HG03378 (cell line): ENCODE measurements at regions not wholly inside any gene's neighbourhood (a gene's known extent, or its start where the extent isn't known, plus 50 kb on each side); places are given as distances from the start of the nearest gene placed in this dataset.
"Not testable (repeated sequence)": the region's sequence is repeated elsewhere in the genome, so short reads cannot be mapped to it uniquely, and the experiment has no call there.

Experiments
- ATAC-seq: cut with Tn5 transposase; IDR thresholded peaks from one replicate; pipeline ENCODE4 v1.9.1; 2021; ENCODE audit warnings: mild to moderate bottlenecking, moderate library complexity; ENCODE audit not compliant: unreplicated experiment

- no peak for ATAC-seq
These were observed 213.4 kb upstream of the RASGEF1B start for GRCh38 chr4:81685104-81685503.

DNA sequence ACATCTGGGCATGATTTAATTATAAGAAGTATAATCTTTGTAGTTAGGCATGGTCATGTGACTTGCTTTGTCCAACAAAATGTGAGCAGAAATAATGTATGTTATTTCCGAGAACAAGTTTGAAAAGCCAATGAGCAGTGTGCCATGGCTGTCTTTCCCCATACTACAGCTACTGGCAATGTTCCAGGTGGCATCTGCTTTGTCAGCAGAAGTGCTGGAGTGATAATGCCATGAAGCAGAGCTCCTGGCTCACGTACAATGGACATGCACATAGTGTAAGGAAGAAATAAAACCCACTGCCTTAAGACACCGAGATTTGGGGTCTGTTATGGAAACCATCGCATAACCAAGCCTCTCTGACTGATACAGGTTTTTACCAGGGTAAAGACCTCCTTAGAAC lies 212.6 kb upstream of the RASGEF1B start:
- ATAC-seq, result no peak

GRCh38 chr4:81682492-81682891 lies 210.8 kb upstream of the RASGEF1B start:
- no peak for ATAC-seq

- no peak for ATAC-seq
These were observed 207.6 kb upstream of the RASGEF1B start for GRCh38 chr4:81679315-81679714.

- ATAC-seq, result no peak
These were observed 207.1 kb upstream of the RASGEF1B start for GRCh38 chr4:81678801-81679200.

GRCh38 chr4:81676537-81676936 lies 204.8 kb upstream of the RASGEF1B start:
- no peak for ATAC-seq

DNA sequence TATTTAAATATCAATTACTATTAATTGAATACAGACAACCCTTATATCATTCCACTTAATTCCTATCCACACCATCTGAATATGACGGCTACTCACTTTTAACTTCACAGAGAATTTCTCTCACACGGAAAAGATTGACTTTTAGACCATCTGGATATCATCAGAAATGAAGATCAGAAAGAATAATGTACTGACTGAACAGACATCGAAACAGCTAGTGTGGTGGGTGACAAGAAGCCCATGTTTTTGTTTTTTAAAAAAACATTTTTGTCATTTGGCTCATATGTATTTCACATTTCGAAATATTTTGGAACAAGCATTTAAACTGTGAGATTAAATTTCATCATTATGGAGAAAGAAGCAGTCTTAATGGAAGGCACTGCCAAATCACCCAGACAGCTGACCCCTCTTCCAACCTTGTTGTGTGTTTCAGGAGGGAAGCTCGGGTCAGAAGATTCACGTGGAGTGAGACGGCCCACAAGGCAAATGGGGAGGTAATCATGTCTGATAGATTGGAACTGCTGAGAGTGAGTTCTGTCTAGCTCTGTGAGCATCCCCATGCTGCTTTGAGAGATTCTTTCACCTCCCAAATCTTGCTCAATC lies 204.2 kb upstream of the RASGEF1B start:
- ATAC-seq, result no peak

- no peak for ATAC-seq
These were observed 202.3 kb upstream of the RASGEF1B start for GRCh38 chr4:81673961-81674360.

- ATAC-seq, result not testable (repeated sequence)
These were observed 196.6 kb upstream of the RASGEF1B start for GRCh38 chr4:81668328-81668727.

GRCh38 chr4:81667539-81667938 lies 195.8 kb upstream of the RASGEF1B start:
- ATAC-seq, result no peak

- no peak for ATAC-seq
These were observed 194.8 kb upstream of the RASGEF1B start for GRCh38 chr4:81666491-81666890.

DNA sequence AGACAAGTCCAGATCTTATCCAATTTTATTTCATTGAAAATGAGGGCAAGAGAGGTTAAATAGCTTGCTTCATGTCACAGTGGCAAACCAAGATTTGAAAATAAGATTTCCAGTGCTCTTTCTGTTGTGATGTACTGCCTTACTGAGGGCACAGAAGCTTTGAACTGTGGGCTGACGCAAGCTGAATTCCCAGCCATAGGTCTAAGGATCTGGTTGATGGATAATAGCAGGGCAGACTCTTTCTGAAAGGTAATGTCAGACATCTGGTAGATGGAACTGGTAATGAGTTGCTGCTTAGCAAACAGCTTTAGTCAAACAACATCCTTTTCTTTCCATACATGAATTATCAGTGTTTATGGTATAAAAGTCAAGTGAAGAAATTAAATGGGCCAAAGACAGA lies 193.9 kb upstream of the RASGEF1B start:
- no peak for ATAC-seq

DNA sequence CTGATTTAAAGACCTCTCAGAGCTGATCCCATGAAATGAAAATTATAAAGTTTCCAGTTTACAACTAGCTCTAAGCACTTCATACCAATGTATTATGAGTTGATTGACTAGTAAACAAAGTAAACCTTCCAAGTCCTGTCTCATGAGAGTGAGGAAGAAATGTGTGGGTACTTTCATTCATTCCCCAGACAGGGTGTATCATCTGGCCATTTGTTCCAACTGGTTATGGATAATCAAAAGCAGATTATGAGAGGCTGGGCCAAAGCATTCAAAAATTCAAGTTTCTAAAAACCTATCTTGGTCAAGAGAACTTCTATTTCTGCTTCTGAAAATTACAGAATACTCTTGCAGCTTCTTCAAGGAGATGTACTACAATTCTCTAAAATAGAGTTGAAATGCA lies 193.3 kb upstream of the RASGEF1B start:
- ATAC-seq, result no peak

DNA sequence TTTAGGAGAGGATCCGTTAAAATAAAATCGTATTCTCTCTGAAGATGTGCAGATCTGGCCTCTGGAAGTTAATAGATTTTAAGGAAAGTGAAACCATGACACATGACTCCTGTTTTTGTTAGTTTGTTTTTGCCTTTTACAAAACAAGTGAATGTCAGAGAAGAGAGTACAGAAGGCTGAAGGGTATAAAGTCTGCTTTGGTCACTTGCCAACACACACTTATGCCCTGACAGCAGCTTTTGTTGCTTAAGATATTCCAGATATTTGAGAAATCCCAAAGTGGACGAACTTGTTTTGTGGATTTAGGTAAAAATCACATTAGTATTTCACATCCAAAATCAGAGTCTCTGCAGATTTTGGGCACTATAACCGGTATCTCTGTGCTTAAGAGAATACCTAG lies 192.4 kb upstream of the RASGEF1B start:
- ATAC-seq, result no peak

DNA sequence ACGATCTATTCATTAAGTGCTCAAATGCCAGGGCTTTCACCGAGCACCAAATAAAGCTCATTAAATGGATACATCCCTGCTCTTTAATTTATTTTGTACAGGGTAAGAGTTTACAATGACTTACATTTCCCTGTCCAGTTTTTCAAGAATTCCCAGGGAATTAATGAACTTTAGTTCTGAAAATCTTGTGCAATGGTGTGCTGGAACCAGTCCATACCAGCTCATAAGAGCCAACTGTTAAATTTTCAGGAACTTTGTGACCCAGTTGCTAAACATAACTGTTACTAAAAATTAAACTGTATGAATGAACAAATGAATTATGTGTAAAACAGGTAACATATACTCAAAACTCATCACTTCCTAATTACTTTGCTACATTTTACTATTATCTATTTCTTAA lies 191.7 kb upstream of the RASGEF1B start:
- no peak for ATAC-seq

DNA sequence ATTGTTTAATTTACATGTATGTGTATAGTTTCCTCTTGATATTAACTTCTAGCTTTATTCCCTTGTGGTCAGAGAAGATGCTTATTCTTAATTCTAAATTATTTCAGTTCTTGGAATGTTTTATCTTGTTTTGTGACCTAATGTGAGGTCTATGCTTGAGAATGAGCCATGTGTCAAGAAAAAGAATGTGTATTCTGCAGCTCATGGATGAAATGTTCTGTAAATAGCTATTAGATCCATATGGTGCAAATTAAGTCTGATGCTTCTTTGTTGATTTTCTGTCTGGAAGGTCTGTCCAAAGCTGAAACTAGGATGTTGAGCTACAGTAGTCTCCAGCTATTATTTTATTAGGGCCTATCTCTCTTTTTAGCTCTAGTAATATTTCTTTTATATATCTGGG lies 187.3 kb upstream of the RASGEF1B start:
- no peak for ATAC-seq

DNA sequence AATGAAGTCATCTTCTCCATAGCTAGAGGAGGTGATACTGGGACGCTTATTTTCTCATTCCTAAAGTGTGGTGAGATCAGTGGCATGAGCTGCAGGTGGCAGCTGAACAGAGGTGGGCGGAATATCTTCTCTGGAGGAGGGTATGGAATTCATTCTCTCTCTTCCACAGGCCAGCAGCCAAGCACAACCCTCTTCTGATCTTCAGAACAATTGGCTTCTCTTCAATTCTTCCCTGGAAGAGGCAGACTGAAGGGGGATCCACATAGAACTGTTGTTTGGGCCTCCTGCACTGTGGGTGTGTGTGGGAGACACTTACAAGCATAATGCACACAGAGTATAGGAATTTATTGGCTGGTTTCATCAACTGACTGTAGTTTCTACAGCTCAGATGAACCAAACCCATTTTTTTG lies 180.4 kb upstream of the RASGEF1B start:
- ATAC-seq, result no peak

- ATAC-seq, result no peak
These were observed 179.7 kb upstream of the RASGEF1B start for GRCh38 chr4:81651243-81651899.

GRCh38 chr4:81650606-81651242 lies 179.0 kb upstream of the RASGEF1B start:
- no peak for ATAC-seq

GRCh38 chr4:81648576-81649275 lies 177.0 kb upstream of the RASGEF1B start:
- ATAC-seq, result peak; percentile 97

DNA sequence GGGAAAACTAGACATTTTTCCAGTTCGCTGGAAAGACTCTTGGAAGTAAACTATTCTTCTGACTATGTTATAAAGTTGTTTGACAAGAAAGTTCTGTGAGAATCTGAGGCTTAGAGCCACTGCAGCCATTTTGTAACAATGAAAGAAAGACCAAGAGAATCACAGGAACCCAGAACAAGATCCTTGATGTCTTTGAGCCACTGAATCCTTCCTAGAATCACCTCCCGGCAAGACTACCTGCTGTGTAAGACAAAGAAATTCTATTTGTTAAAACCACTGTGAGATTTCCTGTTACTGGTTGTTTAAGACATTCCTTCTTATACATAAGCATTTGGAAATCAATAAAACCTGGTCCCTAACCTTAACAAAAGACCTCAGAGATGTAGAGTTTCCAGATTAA lies 175.7 kb upstream of the RASGEF1B start:
- no peak for ATAC-seq

DNA sequence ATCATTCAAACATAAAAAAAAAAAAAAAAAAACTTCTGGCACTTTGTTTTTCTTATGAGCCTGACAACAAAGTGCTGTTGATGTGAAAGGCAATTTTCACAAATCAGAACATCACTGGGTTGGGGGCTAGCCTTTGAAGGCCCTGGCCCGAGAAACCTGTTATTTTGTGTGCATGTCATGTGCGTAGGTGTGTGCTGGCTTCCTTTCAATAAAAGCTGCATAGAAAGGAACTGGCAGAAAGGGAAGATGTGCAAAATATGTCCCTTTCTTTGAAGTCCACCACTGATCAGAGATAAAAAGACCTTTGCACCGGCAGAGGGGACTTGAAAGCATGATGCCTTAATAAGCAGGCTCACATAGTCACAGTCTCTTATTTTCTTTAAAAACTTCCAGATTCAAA lies 170.8 kb upstream of the RASGEF1B start:
- ATAC-seq, result no peak
